Activated CD4-positive, alpha-beta memory T cell treated with anti-CD3 and anti-CD28 coated beads, Interleukin-2, amount 10 ng/mL, durations not matched to agents 7 days and 5 days (primary cell): ENCODE measurements at regions not wholly inside any gene's neighbourhood (a gene's known extent, or its start where the extent isn't known, plus 50 kb on each side); places are given as distances from the start of the nearest gene placed in this dataset.

Source experiments
- CTCF ChIA-PET: fragments of 350-600 bp; sonication (Branson Sonifier 250); formaldehyde crosslinking; loops from one replicate; lab custom pipeline; 2021; ENCODE audit warnings: antibody characterized with exemption, inconsistent platforms; lab: Charles Lee
- POLR2A ChIA-PET: fragments of 350-600 bp; sonication (Branson Sonifier 250); formaldehyde crosslinking; loops from one replicate; lab custom pipeline; 2021; ENCODE audit warnings: antibody characterized with exemption; lab: Charles Lee
- DNase-seq: peaks from one replicate; pipeline ENCODE4 v3.0.0-alpha.2; 2020
- H3K27ac Mint-ChIP-seq: one replicate; pipeline ENCODE4 v1.8.0; 2021; ENCODE audit warnings: mild to moderate bottlenecking, mixed read lengths
- H3K27me3 Mint-ChIP-seq: one replicate; pipeline ENCODE4 v1.8.0; 2021; ENCODE audit warnings: mixed read lengths
- H3K36me3 Mint-ChIP-seq: one replicate; pipeline ENCODE4 v1.8.0; 2021; ENCODE audit warnings: low read depth, mixed read lengths
- H3K4me1 Mint-ChIP-seq: one replicate; pipeline ENCODE4 v1.8.0; 2021; ENCODE audit warnings: mixed read lengths
- H3K4me3 Mint-ChIP-seq: one replicate; pipeline ENCODE4 v1.8.0; 2021; ENCODE audit warnings: mild to moderate bottlenecking, mixed read lengths
- H3K9me3 Mint-ChIP-seq: one replicate; pipeline ENCODE4 v1.8.0; 2021; ENCODE audit warnings: mixed read lengths

DNA sequence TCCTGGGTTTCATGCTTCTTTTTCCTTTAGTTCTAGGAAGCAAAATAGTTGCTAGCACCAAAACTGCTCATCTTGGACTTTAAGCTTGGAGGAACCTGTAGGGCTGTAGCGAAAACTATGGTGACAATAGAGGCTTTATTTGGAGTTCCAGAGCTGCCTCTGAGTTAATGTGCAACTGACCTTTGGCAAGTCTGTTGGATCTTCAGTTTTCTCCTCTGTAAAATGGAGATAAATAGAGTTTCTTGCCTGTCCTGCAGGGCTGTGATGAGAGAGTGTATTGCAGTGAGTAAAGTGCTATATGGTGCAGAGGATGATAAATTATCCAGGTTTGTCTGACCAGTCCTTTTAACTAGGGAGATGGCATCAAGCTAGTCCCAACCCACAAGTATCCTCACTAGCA, 417.0 kb downstream of the MAN2A1 start:
- H3K9me3 Mint-ChIP-seq = no peaks in the 10 kb centered on the region
- no peak for DNase-seq
- CTCF ChIA-PET = no interaction called here
- POLR2A ChIA-PET = no interaction called here
- no peak overlapping the region for H3K4me3 Mint-ChIP-seq
- H3K27ac Mint-ChIP-seq = no peak overlapping the region
- no peaks in the 10 kb centered on the region for H3K36me3 Mint-ChIP-seq
- H3K27me3 Mint-ChIP-seq = no peaks in the 10 kb centered on the region
- H3K4me1 Mint-ChIP-seq = peaks cover 11% of the 10 kb centered on the region

DNA sequence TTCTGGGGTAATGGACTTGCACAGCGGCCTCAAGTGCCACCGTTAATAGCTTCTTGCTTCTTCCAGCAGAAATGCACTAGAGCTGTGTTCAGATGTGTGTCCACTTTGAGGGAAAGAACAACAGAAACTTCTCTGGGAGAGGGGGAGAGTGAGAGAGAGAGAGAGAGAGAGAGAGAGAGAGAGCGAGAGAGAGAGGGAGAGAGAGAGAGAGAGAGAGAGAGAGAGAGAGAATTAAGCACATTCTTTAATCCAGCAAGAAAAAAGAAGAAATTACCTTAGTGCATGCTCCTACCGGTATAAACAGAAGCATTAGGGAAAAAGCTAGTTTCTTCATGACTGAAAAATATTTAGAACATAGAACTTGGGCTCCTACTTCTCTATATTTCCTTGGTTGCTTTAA, 418.8 kb downstream of the MAN2A1 start:
- DNase-seq = no peak
- Mint-ChIP-seq H3K36me3 (no peaks in the 10 kb centered on the region), H3K27me3 (peaks cover 1% of the 10 kb centered on the region), H3K9me3 (no peaks in the 10 kb centered on the region), H3K4me3 (no peak overlapping the region), H3K4me1 (peaks cover 11% of the 10 kb centered on the region), H3K27ac (no peak overlapping the region)
- ChIA-PET CTCF (no interaction called here), POLR2A (no interaction called here)

DNA sequence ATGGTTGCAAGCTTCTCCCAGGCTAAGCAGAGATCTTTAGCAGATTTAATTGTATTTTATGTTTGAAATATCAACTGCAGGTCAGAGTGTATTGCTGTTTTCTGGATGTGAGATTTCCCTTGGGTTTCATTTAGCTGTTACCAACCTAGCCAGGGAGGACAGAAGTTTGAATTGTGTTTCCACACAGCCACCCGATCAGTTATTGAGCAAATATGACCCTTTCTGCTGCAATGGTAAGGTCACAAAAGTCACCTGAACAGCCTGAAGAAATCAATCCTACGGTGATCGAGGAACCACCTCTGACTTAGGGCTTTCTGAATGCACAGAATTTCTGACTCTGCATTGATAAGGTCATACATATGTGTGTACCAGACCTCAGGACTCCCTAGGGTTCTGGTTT, 419.9 kb downstream of the MAN2A1 start:
- no peak overlapping the region for H3K4me3 Mint-ChIP-seq
- no peak for DNase-seq
- H3K27me3 Mint-ChIP-seq = peaks cover 1% of the 10 kb centered on the region
- CTCF ChIA-PET = no interaction called here
- peaks cover 4% of the 10 kb centered on the region for H3K4me1 Mint-ChIP-seq
- POLR2A ChIA-PET = no interaction called here
- no peak overlapping the region for H3K27ac Mint-ChIP-seq
- no peaks in the 10 kb centered on the region for H3K36me3 Mint-ChIP-seq
- H3K9me3 Mint-ChIP-seq = no peaks in the 10 kb centered on the region

DNA sequence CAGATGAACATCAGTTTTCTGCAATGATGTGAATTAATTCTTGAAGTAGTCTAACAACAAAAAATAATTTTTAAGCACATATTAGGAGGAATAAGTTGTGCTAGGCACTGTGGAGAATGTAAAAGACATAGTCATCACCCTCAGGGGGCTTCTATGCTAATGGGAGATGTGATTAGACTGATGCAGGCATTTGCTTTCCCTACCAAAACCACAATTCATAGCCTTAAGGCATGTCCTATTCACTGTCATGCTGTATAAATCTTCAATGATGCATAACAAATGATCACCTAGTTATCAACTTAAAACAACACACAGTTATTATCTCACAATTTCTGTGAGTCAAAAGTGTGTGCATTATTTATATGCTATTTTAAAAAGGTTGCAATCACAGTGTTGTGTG, 422.6 kb downstream of the MAN2A1 start:
- DNase-seq = no peak
- Mint-ChIP-seq H3K36me3 (no peaks in the 10 kb centered on the region), H3K4me3 (no peak overlapping the region), H3K4me1 (peaks cover 3% of the 10 kb centered on the region), H3K9me3 (no peaks in the 10 kb centered on the region), H3K27ac (no peak overlapping the region), H3K27me3 (peaks cover 1% of the 10 kb centered on the region)
- ChIA-PET POLR2A (no interaction called here), CTCF (no interaction called here)

DNA sequence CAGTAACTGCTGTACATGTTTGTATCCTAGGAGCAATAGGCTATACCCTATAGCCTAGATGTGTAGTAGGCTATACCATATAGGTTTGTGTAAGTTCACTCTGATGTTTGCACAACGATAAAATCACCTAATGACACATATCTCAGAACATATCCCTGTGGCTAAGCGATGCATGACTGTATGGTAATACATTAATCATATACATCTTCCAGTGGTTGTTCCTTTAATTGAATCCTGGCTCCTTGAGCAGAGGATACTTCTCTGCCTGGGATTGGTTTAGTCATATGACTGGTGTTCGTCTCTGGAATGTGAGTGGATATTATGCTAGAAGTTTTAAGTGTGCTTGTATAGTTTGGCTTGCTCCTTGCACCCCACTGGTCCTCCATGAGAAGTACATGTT, 425.8 kb downstream of the MAN2A1 start:
- Mint-ChIP-seq H3K4me1 (no peaks in the 10 kb centered on the region), H3K36me3 (no peaks in the 10 kb centered on the region), H3K4me3 (no peak overlapping the region), H3K27ac (no peak overlapping the region), H3K27me3 (peaks cover 3% of the 10 kb centered on the region), H3K9me3 (peaks cover 2% of the 10 kb centered on the region)
- POLR2A ChIA-PET = no interaction called here
- DNase-seq = no peak
- CTCF ChIA-PET = no interaction called here

DNA sequence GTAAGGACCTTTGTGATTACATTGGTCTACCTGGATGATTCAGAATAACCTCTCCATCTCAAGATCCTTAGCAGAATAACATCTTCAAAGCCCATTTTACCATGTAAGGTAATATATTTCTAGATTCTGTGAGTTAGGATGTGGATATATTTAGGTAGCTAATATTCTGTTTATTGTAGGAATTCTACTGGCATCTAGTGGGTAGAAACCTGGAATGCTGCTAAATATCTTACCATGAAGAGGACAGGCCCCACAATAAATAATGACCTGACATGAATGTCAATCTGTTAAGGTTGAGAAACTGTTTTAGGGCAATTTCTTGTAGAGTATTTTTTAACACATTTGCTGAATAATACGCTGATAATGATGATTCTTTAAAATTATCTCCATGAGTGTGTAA, 426.8 kb downstream of the MAN2A1 start:
- CTCF ChIA-PET = no interaction called here
- H3K4me1 Mint-ChIP-seq = no peaks in the 10 kb centered on the region
- no peak for DNase-seq
- POLR2A ChIA-PET = no interaction called here
- no peak overlapping the region for H3K27ac Mint-ChIP-seq
- no peaks in the 10 kb centered on the region for H3K36me3 Mint-ChIP-seq
- H3K4me3 Mint-ChIP-seq = no peak overlapping the region
- peaks cover 3% of the 10 kb centered on the region for H3K27me3 Mint-ChIP-seq
- peaks cover 2% of the 10 kb centered on the region for H3K9me3 Mint-ChIP-seq

DNA sequence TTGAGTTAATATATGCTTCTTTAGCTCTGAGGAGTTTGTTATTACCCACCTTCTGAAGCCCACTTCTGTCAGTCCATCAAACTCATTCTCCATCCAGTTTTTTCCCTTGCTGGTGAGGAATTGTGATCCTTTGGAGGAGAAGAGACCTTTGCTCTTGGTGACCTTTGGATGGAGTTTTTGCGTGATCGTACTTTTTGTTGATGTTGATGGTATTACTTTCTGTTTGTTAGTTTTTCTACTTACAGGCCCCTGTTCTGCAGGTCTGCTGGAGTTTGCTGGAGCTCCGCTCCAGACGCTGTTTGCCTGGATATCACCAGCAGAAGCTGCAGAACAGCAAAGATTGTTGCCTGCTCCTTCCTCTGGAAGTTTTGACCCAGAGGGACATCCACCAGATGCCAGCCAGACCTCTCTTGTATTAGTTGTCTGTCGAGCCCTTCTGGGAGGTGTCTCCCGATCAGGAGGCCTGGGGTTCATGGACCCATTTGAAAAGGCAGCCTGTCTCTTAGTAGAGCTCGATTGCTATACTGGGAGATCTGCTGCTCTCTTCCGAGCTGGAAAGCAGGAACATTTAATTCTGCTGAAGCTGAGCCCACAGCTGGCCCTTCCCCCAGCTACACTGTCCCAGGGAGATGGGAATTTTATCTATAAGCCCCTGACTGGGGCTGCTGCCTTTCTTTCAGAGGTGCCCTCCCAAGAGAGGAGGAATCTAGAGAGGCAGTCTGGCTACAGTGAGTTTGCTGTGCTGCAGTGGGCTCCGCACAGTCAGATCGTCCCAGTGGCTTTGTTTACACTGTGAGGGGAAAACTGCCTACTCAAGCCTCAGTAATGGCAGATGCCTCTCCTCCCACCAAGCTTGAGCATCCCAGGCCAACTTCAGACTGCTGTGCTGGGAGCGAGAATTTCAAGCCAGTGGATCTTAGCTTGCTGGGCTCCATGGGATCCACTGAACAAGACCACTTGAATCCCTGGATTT, 445.5 kb downstream of the MAN2A1 start:
- no peak overlapping the region for H3K27ac Mint-ChIP-seq
- no peak for DNase-seq
- H3K27me3 Mint-ChIP-seq = no peaks in the 10 kb centered on the region
- POLR2A ChIA-PET = no interaction called here
- CTCF ChIA-PET = no interaction called here
- no peaks in the 10 kb centered on the region for H3K4me1 Mint-ChIP-seq
- peaks cover 6% of the 10 kb centered on the region for H3K36me3 Mint-ChIP-seq
- H3K4me3 Mint-ChIP-seq = no peak overlapping the region
- H3K9me3 Mint-ChIP-seq = peaks cover 29% of the 10 kb centered on the region

DNA sequence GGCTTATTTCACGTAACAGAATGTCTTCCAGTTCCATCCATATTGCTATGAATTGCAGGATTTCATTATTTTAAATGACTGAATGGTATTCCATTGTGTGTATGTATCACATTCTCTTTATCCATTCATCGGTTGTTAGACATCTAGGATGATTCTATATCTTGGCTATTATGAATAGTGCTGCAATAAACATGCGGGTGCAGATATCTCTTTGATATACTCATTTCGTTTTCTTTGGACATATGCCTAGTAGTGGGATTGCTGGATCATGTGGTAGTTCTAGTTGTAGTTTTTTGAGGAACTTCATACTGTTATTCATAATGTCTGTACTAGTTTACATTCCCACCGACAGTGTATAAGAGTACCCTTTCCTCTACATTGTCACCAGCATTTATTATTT, 460.5 kb downstream of the MAN2A1 start:
- Mint-ChIP-seq H3K4me3 (no peak overlapping the region), H3K9me3 (no peaks in the 10 kb centered on the region), H3K27ac (no peak overlapping the region), H3K36me3 (no peaks in the 10 kb centered on the region), H3K27me3 (no peaks in the 10 kb centered on the region), H3K4me1 (no peaks in the 10 kb centered on the region)
- ChIA-PET CTCF (no interaction called here), POLR2A (no interaction called here)
- no peak for DNase-seq

DNA sequence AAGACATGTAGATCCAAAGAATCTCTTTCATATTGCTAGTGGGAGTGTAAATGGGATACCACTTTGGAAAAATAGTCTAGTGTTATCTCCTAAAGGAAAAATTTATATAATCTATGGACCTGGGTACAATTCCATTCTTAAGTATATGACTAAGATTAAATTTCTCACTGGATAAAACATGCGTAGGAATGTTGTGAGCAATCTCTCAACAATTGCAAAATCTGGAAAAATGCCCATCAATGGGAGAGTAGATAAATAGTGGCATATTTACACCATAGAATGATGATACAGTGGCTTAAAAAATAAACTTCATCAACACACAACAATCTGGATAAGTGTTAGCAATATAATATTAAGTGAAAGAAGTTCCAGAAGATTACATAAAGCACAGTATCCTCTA, 469.5 kb downstream of the MAN2A1 start:
- no peak overlapping the region for H3K4me3 Mint-ChIP-seq
- H3K36me3 Mint-ChIP-seq = no peaks in the 10 kb centered on the region
- POLR2A ChIA-PET = no interaction called here
- no peaks in the 10 kb centered on the region for H3K27me3 Mint-ChIP-seq
- H3K27ac Mint-ChIP-seq = no peak overlapping the region
- CTCF ChIA-PET = no interaction called here
- H3K4me1 Mint-ChIP-seq = no peaks in the 10 kb centered on the region
- DNase-seq = no peak
- no peaks in the 10 kb centered on the region for H3K9me3 Mint-ChIP-seq

DNA sequence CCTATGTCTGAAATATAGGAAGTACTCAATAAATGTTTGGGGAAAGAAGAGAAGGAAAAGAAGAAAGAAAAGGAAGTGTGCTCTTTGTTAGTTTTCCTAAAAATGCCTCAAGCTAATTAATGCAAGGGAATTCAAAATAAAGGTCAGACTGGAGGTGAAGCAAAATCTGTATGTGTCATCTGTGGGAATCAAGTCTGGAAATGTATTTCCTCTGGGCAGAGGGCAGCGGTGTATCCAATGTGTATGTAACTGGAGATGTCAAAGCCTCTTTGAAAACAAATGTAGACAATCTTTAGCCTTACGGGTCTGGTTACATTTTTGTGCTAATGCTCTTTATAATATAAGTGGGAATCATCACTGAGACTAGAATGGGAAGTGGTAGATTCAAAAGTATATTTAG, 471.4 kb downstream of the MAN2A1 start:
- H3K36me3 Mint-ChIP-seq = no peaks in the 10 kb centered on the region
- ChIA-PET CTCF (no interaction called here), POLR2A (no interaction called here)
- no peaks in the 10 kb centered on the region for H3K27me3 Mint-ChIP-seq
- no peak overlapping the region for H3K4me3 Mint-ChIP-seq
- H3K9me3 Mint-ChIP-seq = no peaks in the 10 kb centered on the region
- no peak for DNase-seq
- H3K4me1 Mint-ChIP-seq = no peaks in the 10 kb centered on the region
- no peak overlapping the region for H3K27ac Mint-ChIP-seq

DNA sequence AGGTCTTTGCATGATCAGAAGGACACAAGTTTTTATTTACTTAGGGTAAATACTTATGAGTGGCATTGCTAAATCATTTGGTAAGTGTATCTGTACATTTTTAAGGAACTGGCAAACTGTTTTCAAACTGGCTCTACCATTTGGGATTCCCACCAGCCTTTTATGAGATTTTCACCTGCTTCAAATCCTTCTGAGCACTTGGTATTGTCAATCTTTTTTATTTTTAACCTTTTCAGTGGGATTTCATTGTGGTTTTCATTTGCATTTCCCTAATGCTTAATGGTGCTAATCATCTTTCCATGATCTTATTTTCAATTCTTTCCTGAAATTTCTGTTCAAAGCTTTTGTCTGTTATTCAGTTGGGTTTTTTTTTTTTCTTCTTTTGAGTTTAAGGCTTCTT, 475.6 kb downstream of the MAN2A1 start:
- no peak for DNase-seq
- Mint-ChIP-seq H3K36me3 (no peaks in the 10 kb centered on the region), H3K9me3 (no peaks in the 10 kb centered on the region), H3K4me3 (no peak overlapping the region), H3K4me1 (no peaks in the 10 kb centered on the region), H3K27ac (no peak overlapping the region), H3K27me3 (no peaks in the 10 kb centered on the region)
- POLR2A ChIA-PET = no interaction called here
- CTCF ChIA-PET = no interaction called here

DNA sequence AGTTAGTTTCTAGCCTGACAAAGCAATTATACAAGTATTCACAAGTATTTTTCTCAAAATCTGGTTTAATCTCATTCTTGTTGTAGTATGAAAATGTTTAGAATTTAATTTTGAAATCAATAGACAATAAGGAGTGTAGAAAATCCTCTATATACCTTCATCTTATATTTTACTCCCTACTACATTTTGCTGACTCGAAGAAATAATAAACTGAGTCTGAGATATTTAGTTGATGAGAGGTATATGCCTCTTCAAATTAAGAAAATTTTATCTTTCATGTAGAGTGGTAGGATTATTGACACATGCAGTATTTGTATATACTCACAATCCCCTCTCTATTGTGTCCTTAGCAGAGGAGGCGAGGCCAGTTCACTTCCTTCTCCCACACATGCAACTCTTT, 477.7 kb downstream of the MAN2A1 start:
- H3K9me3 Mint-ChIP-seq = no peaks in the 10 kb centered on the region
- no peaks in the 10 kb centered on the region for H3K27me3 Mint-ChIP-seq
- no peak for DNase-seq
- no peaks in the 10 kb centered on the region for H3K4me1 Mint-ChIP-seq
- POLR2A ChIA-PET = no interaction called here
- no peak overlapping the region for H3K27ac Mint-ChIP-seq
- no peaks in the 10 kb centered on the region for H3K36me3 Mint-ChIP-seq
- H3K4me3 Mint-ChIP-seq = no peak overlapping the region
- CTCF ChIA-PET = no interaction called here

DNA sequence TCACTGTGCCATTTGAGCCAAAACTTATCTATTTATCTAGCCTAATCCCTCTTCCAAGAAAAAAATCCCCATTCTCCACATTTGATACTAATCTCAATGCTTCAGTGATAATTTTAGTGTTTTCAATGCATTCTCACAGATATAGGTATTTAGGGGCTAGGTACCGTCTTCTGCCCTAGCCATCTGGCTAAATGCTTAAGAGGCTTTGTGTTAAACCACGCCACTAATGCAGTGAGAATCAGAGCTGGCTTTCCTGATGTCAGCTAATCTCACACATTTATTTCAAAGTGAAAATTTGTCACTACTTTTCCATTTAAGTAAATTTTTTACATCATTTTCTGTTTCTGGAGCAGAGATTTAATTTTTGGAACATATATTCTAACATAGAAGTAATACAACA, 479.7 kb downstream of the MAN2A1 start:
- no peaks in the 10 kb centered on the region for H3K36me3 Mint-ChIP-seq
- no peak overlapping the region for H3K27ac Mint-ChIP-seq
- H3K27me3 Mint-ChIP-seq = no peaks in the 10 kb centered on the region
- no peaks in the 10 kb centered on the region for H3K4me1 Mint-ChIP-seq
- no peak for DNase-seq
- ChIA-PET CTCF (no interaction called here), POLR2A (no interaction called here)
- no peaks in the 10 kb centered on the region for H3K9me3 Mint-ChIP-seq
- no peak overlapping the region for H3K4me3 Mint-ChIP-seq

DNA sequence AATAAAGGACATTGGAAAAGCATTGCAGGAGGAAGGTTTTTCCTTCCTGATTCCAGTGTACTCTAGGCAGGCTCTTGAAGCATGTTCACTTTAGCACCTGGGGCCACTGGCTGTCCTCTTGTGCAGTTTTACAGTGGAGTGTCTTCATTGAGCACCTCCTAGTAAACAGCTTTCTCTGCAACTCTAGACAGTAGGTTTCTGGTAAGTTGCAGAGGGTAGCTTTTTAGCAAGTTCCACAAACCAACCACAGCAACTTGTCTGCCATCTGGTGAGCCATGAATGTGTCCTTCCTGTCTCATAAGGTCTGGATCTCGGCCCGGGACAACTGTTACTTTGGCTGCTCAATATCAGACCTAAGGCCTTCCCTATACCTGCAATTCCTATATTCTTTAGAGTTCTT, 488.0 kb downstream of the MAN2A1 start:
- no peak overlapping the region for H3K4me3 Mint-ChIP-seq

More for the DNA sequence above, 488.0 kb downstream of the MAN2A1 start:
- H3K4me1 Mint-ChIP-seq = no peaks in the 10 kb centered on the region
- H3K27me3 Mint-ChIP-seq = no peaks in the 10 kb centered on the region
- ChIA-PET CTCF (no interaction called here), POLR2A (no interaction called here)
- H3K27ac Mint-ChIP-seq = no peak overlapping the region
- no peak for DNase-seq
- H3K9me3 Mint-ChIP-seq = no peaks in the 10 kb centered on the region
- no peaks in the 10 kb centered on the region for H3K36me3 Mint-ChIP-seq
